Testis (tissue), 2 donors: ENCODE measurements at regions not wholly inside any gene's neighbourhood (a gene's known extent, or its start where the extent isn't known, plus 50 kb on each side); places are given as distances from the start of the nearest gene placed in this dataset.

Experiments
- DNase-seq: peaks from one replicate; pipeline ENCODE4 v3.0.0-alpha.2; 2019
- H3K27ac ChIP-seq, 2 donors: fragments of 200-600 bp; sonication (generic); one replicate each; pipeline ENCODE4 v1.5.1; 2019
- H3K27me3 ChIP-seq: fragments of 200-600 bp; sonication (generic); one replicate; pipeline ENCODE4 v1.5.1; 2019
- H3K36me3 ChIP-seq: fragments of 200-600 bp; sonication (generic); one replicate; pipeline ENCODE4 v1.5.1; 2017; ENCODE audit warnings: low read depth; ENCODE audit errors: missing control alignments
- H3K4me1 ChIP-seq: fragments of 200-600 bp; sonication (generic); one replicate; pipeline ENCODE4 v1.5.1; 2019
- H3K4me3 ChIP-seq, 2 donors: fragments of 200-600 bp; sonication (generic); one replicate each; pipeline ENCODE4 v1.5.1; 2017 to 2019
- H3K9me3 ChIP-seq: fragments of 200-600 bp; sonication (generic); one replicate; pipeline ENCODE4 v1.5.1; 2017
- CTCF ChIP-seq, 3 experiments: fragments of 450-650 bp in 2 of 3; fragments of 200-600 bp in 1 of 3; sonication (generic) in 1 of 3; IDR thresholded peaks; one replicate each; pipeline ENCODE4 v1.5.1; 2016 to 2019; ENCODE audit warnings: antibody characterized with exemption in 3 of 3, mild to moderate bottlenecking in 2 of 3, moderate library complexity in 1 of 3
- POLR2A ChIP-seq: fragments of 450-650 bp; IDR thresholded peaks from one replicate; pipeline ENCODE4 v1.6.1; 2017; ENCODE audit warnings: antibody characterized with exemption, mild to moderate bottlenecking, moderate library complexity
- WGBS, 2 donors: methylation state at CpG; one replicate each; pipeline ENCODE4 v1.1.5; 2018; 5-methylcytosine and 5-hydroxymethylcytosine counted together
- intact Hi-C: fragments of 100-400 bp; cut with DNase I; formaldehyde crosslinking; loops from one replicate; pipeline ENCODE4 v1.15.1; 2023; ENCODE audit warnings: low total_unique reads

GRCh38 chr7:68309271-68309670, 1289.0 kb upstream of the AUTS2 start:
- Histone ChIP-seq H3K36me3 (no peaks in the 10 kb centered on the region), H3K4me1 (no peaks in the 10 kb centered on the region), H3K4me3 (no peak overlapping the region), H3K27me3 (no peaks in the 10 kb centered on the region), H3K9me3 (no peaks in the 10 kb centered on the region), H3K27ac (no peak overlapping the region)
- no peak for DNase-seq
- TF ChIP-seq CTCF (IDR thresholded peaks at IDR 0.05): no peak
- no peak for TF ChIP-seq POLR2A
- WGBS, 2 donors: 88 to 91% methylated on average over 2 of the region's 2 CpGs
- intact Hi-C loops: no loop called here

GRCh38 chr7:68309806-68310205, 1288.5 kb upstream of the AUTS2 start:
- Histone ChIP-seq H3K4me1 (no peaks in the 10 kb centered on the region), H3K27ac (no peak overlapping the region), H3K27me3 (no peaks in the 10 kb centered on the region), H3K36me3 (no peaks in the 10 kb centered on the region), H3K9me3 (no peaks in the 10 kb centered on the region), H3K4me3 (no peak overlapping the region)
- no peak for DNase-seq
- 35 to 49% methylated on average over 6 of the region's 6 CpGs for WGBS, 2 donors
- TF ChIP-seq POLR2A: no peak
- TF ChIP-seq CTCF (IDR thresholded peaks at IDR 0.05): no peak
- intact Hi-C loops: no loop called here

GRCh38 chr7:68311958-68312357, 1286.3 kb upstream of the AUTS2 start:
- H3K27ac ChIP-seq: no peak overlapping the region
- intact Hi-C loops: no loop called here
- H3K36me3 ChIP-seq: no peaks in the 10 kb centered on the region
- 82 to 84% methylated on average over 6 of the region's 6 CpGs for WGBS, 2 donors
- TF ChIP-seq CTCF (IDR thresholded peaks at IDR 0.05): no peak
- TF ChIP-seq POLR2A: no peak
- no peaks in the 10 kb centered on the region for H3K27me3 ChIP-seq
- H3K4me1 ChIP-seq: no peaks in the 10 kb centered on the region
- H3K4me3 ChIP-seq: no peak overlapping the region
- no peak for DNase-seq
- no peaks in the 10 kb centered on the region for H3K9me3 ChIP-seq

GRCh38 chr7:68313806-68314205, 1284.5 kb upstream of the AUTS2 start:
- TF ChIP-seq POLR2A (no peak), CTCF (IDR thresholded peaks at IDR 0.05) (no peak)
- WGBS, 2 donors: 79 to 80% methylated on average over 4 of the region's 4 CpGs
- Histone ChIP-seq H3K4me1 (no peaks in the 10 kb centered on the region), H3K27me3 (no peaks in the 10 kb centered on the region), H3K4me3 (no peak overlapping the region), H3K36me3 (no peaks in the 10 kb centered on the region), H3K9me3 (no peaks in the 10 kb centered on the region), H3K27ac (no peak overlapping the region)
- intact Hi-C loops: no loop called here
- DNase-seq: no peak

- no peaks in the 10 kb centered on the region for H3K9me3 ChIP-seq
- TF ChIP-seq POLR2A (no peak), CTCF (IDR thresholded peaks at IDR 0.05) (no peak)
- no peak for DNase-seq
- WGBS, 2 donors: 65% methylated on average over 8 of the region's 8 CpGs
- H3K4me1 ChIP-seq: no peaks in the 10 kb centered on the region
- H3K27ac ChIP-seq: no peak overlapping the region
- intact Hi-C loops: no loop called here
- no peaks in the 10 kb centered on the region for H3K36me3 ChIP-seq
- H3K4me3 ChIP-seq: no peak overlapping the region
- no peaks in the 10 kb centered on the region for H3K27me3 ChIP-seq
Observed at GRCh38 chr7:68314208-68314607, 1284.1 kb upstream of the AUTS2 start.
